Prostate gland (tissue), 2 donors: ENCODE measurements at regions not wholly inside any gene's neighbourhood (a gene's known extent, or its start where the extent isn't known, plus 50 kb on each side); places are given as distances from the start of the nearest gene placed in this dataset.

Experiments
- POLR2A ChIP-seq: fragments of 450-650 bp; IDR thresholded peaks from one replicate; pipeline ENCODE4 v1.6.1; 2016; ENCODE audit warnings: antibody characterized with exemption, mild to moderate bottlenecking
- POLR2AphosphoS5 ChIP-seq: sonication (generic); formaldehyde crosslinking; IDR thresholded peaks from one replicate; pipeline ENCODE4 v1.6.1; 2017; ENCODE audit warnings: antibody characterized with exemption
- TF ChIP-seq, protein P1 (sequence below), 4 experiments: fragments of 200-600 bp in 2 of 4; fragments of 450-650 bp in 2 of 4; sonication (generic) in 2 of 4; IDR thresholded peaks; 1 replicate in 3 of 4; 2 replicates in 1 of 4; pipeline ENCODE4 v1.5.1; 2016 to 2019; ENCODE audit warnings: antibody characterized with exemption in 4 of 4, mild to moderate bottlenecking in 2 of 4, moderate library complexity in 2 of 4

DNA sequence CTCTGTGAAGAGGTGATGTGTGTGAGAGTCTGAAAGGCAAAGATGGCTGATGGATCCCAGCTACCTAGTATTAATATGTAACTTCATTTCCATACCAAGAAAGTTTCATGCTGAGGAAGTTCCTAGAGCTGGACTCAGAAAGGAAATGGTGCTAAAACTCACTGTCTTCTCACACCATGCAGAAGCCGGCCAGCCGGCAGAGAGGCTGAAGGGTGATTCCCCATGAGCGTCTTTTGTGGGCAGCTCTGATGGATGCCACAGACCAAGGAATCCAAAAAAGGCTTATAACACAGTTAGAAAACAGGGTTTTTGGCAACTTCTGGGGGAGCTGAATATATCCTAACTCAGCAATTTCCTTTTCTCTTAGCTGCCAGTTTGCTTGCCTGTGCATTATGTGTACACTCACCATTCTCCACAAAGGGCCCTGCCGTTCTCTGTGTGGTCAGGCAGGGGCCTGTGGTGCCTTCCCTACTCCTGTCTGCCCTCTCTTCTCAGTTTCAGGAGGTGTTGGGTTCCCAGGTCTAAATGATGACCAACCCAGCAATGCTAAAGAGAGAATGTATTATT is 289.4 kb downstream of the MTX2 start:
- TF ChIP-seq, protein P1, sequence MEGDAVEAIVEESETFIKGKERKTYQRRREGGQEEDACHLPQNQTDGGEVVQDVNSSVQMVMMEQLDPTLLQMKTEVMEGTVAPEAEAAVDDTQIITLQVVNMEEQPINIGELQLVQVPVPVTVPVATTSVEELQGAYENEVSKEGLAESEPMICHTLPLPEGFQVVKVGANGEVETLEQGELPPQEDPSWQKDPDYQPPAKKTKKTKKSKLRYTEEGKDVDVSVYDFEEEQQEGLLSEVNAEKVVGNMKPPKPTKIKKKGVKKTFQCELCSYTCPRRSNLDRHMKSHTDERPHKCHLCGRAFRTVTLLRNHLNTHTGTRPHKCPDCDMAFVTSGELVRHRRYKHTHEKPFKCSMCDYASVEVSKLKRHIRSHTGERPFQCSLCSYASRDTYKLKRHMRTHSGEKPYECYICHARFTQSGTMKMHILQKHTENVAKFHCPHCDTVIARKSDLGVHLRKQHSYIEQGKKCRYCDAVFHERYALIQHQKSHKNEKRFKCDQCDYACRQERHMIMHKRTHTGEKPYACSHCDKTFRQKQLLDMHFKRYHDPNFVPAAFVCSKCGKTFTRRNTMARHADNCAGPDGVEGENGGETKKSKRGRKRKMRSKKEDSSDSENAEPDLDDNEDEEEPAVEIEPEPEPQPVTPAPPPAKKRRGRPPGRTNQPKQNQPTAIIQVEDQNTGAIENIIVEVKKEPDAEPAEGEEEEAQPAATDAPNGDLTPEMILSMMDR (IDR thresholded peaks at IDR 0.05), result no peak
- TF ChIP-seq POLR2A, result no peak
- TF ChIP-seq POLR2AphosphoS5, result no peak
